ENCODE measurements at regions not wholly inside any gene's neighbourhood (a gene's known extent, or its start where the extent isn't known, plus 50 kb on each side); places are given as distances from the start of the nearest gene placed in this dataset.
A peak's percentile ranks its signal among the peaks of the same experiment; 100 is the strongest.

DNA sequence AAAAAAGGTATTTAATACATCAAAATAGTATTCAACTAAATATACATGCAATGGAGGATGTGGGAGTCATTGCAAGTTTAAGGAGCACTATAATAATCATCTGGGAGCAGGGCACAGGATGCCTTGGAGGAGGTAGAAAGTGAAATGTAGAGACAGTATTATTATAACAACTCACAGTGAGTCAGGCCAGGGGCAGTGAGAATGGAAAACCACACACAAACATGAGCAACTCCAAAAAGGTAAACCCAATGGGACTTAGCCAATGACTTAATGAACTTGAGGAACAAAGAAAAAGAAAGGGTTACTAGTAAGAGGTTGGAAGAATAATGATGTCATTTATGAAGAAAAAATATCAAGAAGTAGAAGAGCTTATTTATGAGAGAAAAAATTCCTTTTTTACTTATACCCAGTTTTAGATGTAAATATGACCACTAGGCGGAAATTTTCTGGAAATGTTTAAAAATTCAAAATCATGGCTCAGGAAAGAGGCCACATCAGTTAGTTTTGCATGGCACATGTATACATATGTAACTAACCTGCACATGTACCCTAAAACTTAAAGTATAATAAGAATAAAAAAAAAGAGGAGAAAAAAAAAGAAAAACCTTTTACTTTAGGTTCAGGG is 389.3 kb downstream of the SUCLA2 start:
- TF ChIP-seq, protein P1, sequence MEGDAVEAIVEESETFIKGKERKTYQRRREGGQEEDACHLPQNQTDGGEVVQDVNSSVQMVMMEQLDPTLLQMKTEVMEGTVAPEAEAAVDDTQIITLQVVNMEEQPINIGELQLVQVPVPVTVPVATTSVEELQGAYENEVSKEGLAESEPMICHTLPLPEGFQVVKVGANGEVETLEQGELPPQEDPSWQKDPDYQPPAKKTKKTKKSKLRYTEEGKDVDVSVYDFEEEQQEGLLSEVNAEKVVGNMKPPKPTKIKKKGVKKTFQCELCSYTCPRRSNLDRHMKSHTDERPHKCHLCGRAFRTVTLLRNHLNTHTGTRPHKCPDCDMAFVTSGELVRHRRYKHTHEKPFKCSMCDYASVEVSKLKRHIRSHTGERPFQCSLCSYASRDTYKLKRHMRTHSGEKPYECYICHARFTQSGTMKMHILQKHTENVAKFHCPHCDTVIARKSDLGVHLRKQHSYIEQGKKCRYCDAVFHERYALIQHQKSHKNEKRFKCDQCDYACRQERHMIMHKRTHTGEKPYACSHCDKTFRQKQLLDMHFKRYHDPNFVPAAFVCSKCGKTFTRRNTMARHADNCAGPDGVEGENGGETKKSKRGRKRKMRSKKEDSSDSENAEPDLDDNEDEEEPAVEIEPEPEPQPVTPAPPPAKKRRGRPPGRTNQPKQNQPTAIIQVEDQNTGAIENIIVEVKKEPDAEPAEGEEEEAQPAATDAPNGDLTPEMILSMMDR (IDR thresholded peaks at IDR 0.05; ENCODE audit: low read length, missing control alignments): no peak
- H3K4me3 ChIP-seq (replicated peaks; ENCODE audit: low read depth, low read length): no peak overlapping the region
- DNase-seq (ENCODE audit: low read depth): no peak

DNA sequence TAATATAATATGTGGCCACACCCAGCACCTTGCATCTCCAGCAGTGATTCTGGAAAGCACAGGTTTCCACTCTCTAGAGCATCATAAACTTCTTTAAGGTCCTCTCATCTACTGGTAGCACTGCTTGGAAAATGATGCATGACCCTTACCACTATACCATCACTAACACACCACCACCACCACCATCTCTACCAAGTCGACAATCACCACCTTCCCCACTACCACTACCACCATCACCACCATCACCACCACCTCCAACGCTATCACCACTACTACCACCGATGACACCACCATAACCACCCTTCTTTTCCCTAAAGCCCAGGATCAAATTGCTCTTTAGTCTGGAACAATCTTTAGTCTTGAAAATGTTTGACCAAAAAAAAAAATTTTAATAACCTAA is 390.4 kb downstream of the SUCLA2 start:
- no peak for DNase-seq (ENCODE audit: low read depth)
- TF ChIP-seq, protein P1 (IDR thresholded peaks at IDR 0.05; ENCODE audit: low read length, missing control alignments): no peak
- no peak overlapping the region for H3K4me3 ChIP-seq (replicated peaks; ENCODE audit: low read depth, low read length)

DNA sequence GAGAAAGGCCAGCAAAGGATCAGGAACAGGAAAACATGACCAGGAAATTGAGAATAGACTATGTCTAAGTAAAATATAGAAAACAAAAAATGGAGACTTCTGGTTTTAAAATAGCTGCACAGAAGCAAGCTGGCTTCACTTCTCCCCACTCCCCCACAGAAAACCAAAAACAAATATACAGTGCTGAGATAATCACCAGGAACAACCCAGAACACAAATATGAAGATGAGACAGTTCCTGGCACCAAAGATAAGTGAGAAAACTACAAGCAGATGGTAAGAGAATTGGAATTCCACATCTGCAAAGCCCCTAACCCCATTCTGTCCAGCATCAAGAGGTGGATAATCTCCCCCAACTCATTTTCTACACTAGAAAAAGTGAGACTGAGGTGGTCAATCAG is 397.7 kb downstream of the SUCLA2 start:
- no peak overlapping the region for H3K4me3 ChIP-seq (replicated peaks; ENCODE audit: low read depth, low read length)
- DNase-seq (ENCODE audit: low read depth): no peak
- TF ChIP-seq, protein P1 (IDR thresholded peaks at IDR 0.05; ENCODE audit: low read length, missing control alignments): no peak

DNA sequence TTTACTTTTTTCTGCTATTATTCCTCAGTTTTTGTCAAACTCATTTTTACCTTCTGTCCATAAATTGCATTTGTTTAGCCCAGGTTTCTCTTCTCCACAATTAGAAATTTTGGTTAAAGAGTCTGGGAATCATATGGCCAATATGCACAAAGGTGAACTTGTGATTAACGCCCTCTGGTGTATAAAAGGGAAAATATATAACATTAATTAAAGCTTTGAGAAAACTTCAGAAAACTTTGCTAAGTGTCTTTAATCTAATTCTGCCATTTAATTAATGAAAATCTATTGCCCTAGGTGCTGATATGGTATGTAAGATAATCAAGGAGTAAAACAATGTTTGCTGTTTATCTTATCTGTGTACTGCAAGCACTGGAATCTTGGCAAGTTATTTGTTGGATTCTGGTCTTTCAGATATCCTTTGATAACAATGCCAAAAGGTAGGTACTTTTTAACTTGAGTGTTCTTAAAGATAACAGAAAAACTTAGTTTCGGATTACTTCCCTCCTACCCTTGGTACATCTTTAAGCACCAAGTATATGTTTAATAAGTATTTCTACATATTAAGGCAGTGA is 402.6 kb downstream of the SUCLA2 start:
- DNase-seq (ENCODE audit: low read depth): peak; percentile 27
- TF ChIP-seq, protein P1 (IDR thresholded peaks at IDR 0.05; ENCODE audit: low read length, missing control alignments): peak; percentile 32

DNA sequence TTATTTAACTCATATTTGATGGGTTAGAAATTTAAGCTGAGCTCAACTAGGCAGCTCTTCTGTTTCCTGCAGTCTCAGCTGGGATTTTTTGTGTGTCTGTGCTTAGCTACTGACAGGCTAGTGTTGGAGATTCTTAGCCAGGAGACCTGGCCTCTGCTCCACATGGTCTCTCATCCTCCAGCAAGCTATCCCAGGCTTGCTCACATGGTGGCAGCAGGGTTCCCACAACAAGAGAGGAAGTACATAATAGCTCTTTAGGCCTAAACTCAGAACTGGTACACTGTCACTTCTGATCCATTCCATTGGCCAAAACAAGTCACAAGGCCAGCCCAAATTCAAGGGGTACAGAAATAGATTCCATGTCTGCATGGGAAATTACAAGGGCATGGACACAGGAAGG is 406.2 kb downstream of the SUCLA2 start:
- DNase-seq (ENCODE audit: low read depth): peak; percentile 21
- H3K4me3 ChIP-seq (replicated peaks; ENCODE audit: low read depth, low read length): no peak overlapping the region
- TF ChIP-seq, protein P1 (IDR thresholded peaks at IDR 0.05; ENCODE audit: low read length, missing control alignments): peak; percentile 15

More for the DNA sequence above, 402.6 kb downstream of the SUCLA2 start:
- no peak overlapping the region for H3K4me3 ChIP-seq (replicated peaks; ENCODE audit: low read depth, low read length)

DNA sequence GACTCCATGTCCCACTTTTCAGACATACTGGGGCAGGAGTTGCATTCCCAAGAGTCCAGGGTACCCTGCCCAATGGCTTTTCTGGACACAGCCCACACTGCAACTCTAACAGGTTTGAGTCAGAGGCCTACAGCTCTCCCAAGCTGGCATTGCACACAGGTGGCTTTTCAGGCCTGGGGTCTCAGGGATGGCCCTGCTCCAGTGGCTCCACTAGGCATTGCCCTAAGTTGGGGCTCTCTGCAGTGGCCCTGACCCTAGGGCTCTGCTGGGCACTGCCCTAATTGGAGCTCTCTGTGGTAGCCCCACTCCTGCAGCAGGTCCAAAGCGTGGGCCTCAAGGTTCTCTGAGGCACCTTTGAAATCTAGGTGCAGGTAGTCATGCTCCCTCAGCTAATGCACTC is 408.8 kb downstream of the SUCLA2 start:
- H3K4me3 ChIP-seq (replicated peaks; ENCODE audit: low read depth, low read length): no peak overlapping the region
- no peak for DNase-seq (ENCODE audit: low read depth)
- TF ChIP-seq, protein P1 (IDR thresholded peaks at IDR 0.05; ENCODE audit: low read length, missing control alignments): no peak

DNA sequence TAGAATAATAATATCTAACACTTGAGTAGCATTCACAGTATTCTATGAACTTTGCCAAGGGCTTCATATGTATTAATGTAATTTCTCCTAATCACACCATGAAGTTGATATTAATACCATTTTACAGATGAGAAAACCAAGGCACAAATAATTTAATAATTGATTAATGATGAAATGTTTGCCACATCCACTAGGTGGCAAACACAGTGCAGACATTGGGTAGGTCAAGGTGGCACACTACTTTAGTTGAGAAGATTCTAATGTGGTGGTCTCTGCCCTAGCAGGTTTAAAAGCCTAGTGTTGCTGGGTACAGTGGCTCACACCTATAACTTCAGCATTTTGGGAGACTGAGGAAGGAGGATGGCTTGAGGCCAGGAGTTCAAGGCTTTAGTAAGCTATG is 412.4 kb downstream of the SUCLA2 start:
- H3K4me3 ChIP-seq (replicated peaks; ENCODE audit: low read depth, low read length): no peak overlapping the region
- DNase-seq (ENCODE audit: low read depth): no peak
- TF ChIP-seq, protein P1 (IDR thresholded peaks at IDR 0.05; ENCODE audit: low read length, missing control alignments): peak; percentile 7
